Chondrocyte (in vitro differentiated cells): ENCODE measurements at regions not wholly inside any gene's neighbourhood (a gene's known extent, or its start where the extent isn't known, plus 50 kb on each side); places are given as distances from the start of the nearest gene placed in this dataset.

ENCODE experiments used
- DNase-seq: peaks from one replicate; pipeline ENCODE4 v3.0.0; 2021; ENCODE audit warnings: mixed read lengths, low spot score
- H3K27ac Mint-ChIP-seq: one replicate; pipeline ENCODE4 v1.8.0; 2021; ENCODE audit warnings: mild to moderate bottlenecking, moderate library complexity, mixed read lengths; ENCODE audit not compliant: unreplicated experiment
- H3K27me3 Mint-ChIP-seq: 2 replicates; pipeline ENCODE4 v1.8.0; 2021; ENCODE audit warnings: low read depth, mixed read lengths
- H3K36me3 Mint-ChIP-seq: 2 replicates; pipeline ENCODE4 v1.8.0; 2021; ENCODE audit warnings: low read depth, mixed read lengths
- H3K4me1 Mint-ChIP-seq: 2 replicates; pipeline ENCODE4 v1.8.0; 2021; ENCODE audit warnings: low read depth, mild to moderate bottlenecking, mixed read lengths
- H3K4me3 Mint-ChIP-seq: one replicate; pipeline ENCODE4 v1.8.0; 2021; ENCODE audit warnings: mild to moderate bottlenecking, moderate library complexity, mixed read lengths; ENCODE audit not compliant: unreplicated experiment
- H3K9me3 Mint-ChIP-seq: 2 replicates; pipeline ENCODE4 v1.8.0; 2021; ENCODE audit warnings: low read depth, mixed read lengths
- CTCF ChIP-seq: fragments of 200-600 bp; sonication (generic); IDR thresholded peaks from 2 replicates; pipeline ENCODE4 v1.5.0; 2021; ENCODE audit warnings: antibody characterized with exemption, mild to moderate bottlenecking, moderate library complexity

GRCh38 chr2:16746329-16746728 lies 80.7 kb upstream of the CYRIA start:
- Mint-ChIP-seq H3K27ac (no peak overlapping the region), H3K9me3 (no peaks in the 10 kb centered on the region), H3K27me3 (peaks cover 28% of the 10 kb centered on the region), H3K36me3 (no peaks in the 10 kb centered on the region), H3K4me1 (no peaks in the 10 kb centered on the region), H3K4me3 (no peak overlapping the region)
- TF ChIP-seq CTCF, result no peak
- DNase-seq, result no peak

- no peak overlapping the region for H3K27ac Mint-ChIP-seq
- H3K27me3 Mint-ChIP-seq, result peaks cover 28% of the 10 kb centered on the region
- no peak for DNase-seq
- TF ChIP-seq CTCF, result no peak
- H3K4me3 Mint-ChIP-seq, result no peak overlapping the region
- H3K36me3 Mint-ChIP-seq, result no peaks in the 10 kb centered on the region
- H3K4me1 Mint-ChIP-seq, result no peaks in the 10 kb centered on the region
- H3K9me3 Mint-ChIP-seq, result no peaks in the 10 kb centered on the region
Observed at GRCh38 chr2:16745466-16745865, 79.8 kb upstream of the CYRIA start.

- Mint-ChIP-seq H3K4me3 (no peak overlapping the region), H3K27ac (no peak overlapping the region), H3K27me3 (peaks cover 25% of the 10 kb centered on the region), H3K9me3 (no peaks in the 10 kb centered on the region), H3K4me1 (no peaks in the 10 kb centered on the region), H3K36me3 (no peaks in the 10 kb centered on the region)
- no peak for DNase-seq
- TF ChIP-seq CTCF, result no peak
Observed at GRCh38 chr2:16744521-16744920, 78.9 kb upstream of the CYRIA start.

GRCh38 chr2:16742026-16742425 lies 76.4 kb upstream of the CYRIA start:
- DNase-seq, result no peak
- Mint-ChIP-seq H3K4me3 (no peak overlapping the region), H3K27me3 (peaks cover 25% of the 10 kb centered on the region), H3K4me1 (no peaks in the 10 kb centered on the region), H3K36me3 (no peaks in the 10 kb centered on the region), H3K9me3 (no peaks in the 10 kb centered on the region), H3K27ac (no peak overlapping the region)
- no peak for TF ChIP-seq CTCF

- peaks cover 23% of the 10 kb centered on the region for H3K27me3 Mint-ChIP-seq
- H3K4me3 Mint-ChIP-seq, result no peak overlapping the region
- H3K36me3 Mint-ChIP-seq, result no peaks in the 10 kb centered on the region
- no peak for DNase-seq
- H3K4me1 Mint-ChIP-seq, result no peaks in the 10 kb centered on the region
- H3K9me3 Mint-ChIP-seq, result no peaks in the 10 kb centered on the region
- no peak overlapping the region for H3K27ac Mint-ChIP-seq
- no peak for TF ChIP-seq CTCF
Observed at GRCh38 chr2:16741498-16741897, 75.9 kb upstream of the CYRIA start.
